Stomach (tissue), 4 donors: ENCODE measurements at regions not wholly inside any gene's neighbourhood (a gene's known extent, or its start where the extent isn't known, plus 50 kb on each side); places are given as distances from the start of the nearest gene placed in this dataset.

Source experiments
- CTCF ChIP-seq, 7 experiments: fragments of 450-650 bp in 4 of 7; fragments of 200-600 bp in 3 of 7; sonication (generic) in 3 of 7; IDR thresholded peaks; one replicate each; pipeline ENCODE4 v1.5.1; 2016 to 2019; ENCODE audit warnings: antibody characterized with exemption in 7 of 7, control low read depth in 2 of 7, mild to moderate bottlenecking in 1 of 7
- EP300 ChIP-seq: sonication (generic); formaldehyde crosslinking; IDR thresholded peaks from one replicate; pipeline ENCODE4 v1.6.1; 2017; ENCODE audit warnings: antibody characterized with exemption
- POLR2A ChIP-seq, 4 donors: fragments of 450-650 bp; IDR thresholded peaks; one replicate each; pipeline ENCODE4 v1.6.1; 2016; ENCODE audit warnings: antibody characterized with exemption in 4 of 4, control low read depth in 2 of 4, mild to moderate bottlenecking in 1 of 4, moderate library complexity in 1 of 4
- POLR2AphosphoS5 ChIP-seq, 3 donors: sonication (generic); formaldehyde crosslinking; IDR thresholded peaks; one replicate each; pipeline ENCODE4 v1.6.1; 2016; ENCODE audit warnings: antibody characterized with exemption in 3 of 3

- TF ChIP-seq POLR2A (IDR thresholded peaks at IDR 0.05), result no peak
- TF ChIP-seq CTCF (IDR thresholded peaks at IDR 0.05), result no peak
- TF ChIP-seq EP300, result no peak
- TF ChIP-seq POLR2AphosphoS5 (IDR thresholded peaks at IDR 0.05), result no peak
Measured at GRCh38 chr1:234855851-234856250, 245.9 kb upstream of the IRF2BP2 start.
